ENCODE measurements at regions not wholly inside any gene's neighbourhood (a gene's known extent, or its start where the extent isn't known, plus 50 kb on each side); places are given as distances from the start of the nearest gene placed in this dataset.

- no peak for TF ChIP-seq POLR2A (IDR thresholded peaks at IDR 0.05)
- no peak for TF ChIP-seq CTCF (IDR thresholded peaks at IDR 0.05 in 8 of 11, conservative IDR thresholded peaks at IDR 0.05 in 3 of 11)
- no peak for TF ChIP-seq POLR2AphosphoS5 (IDR thresholded peaks at IDR 0.05)
Observed at GRCh38 chr18:40566510-40566844, 1388.6 kb upstream of the PIK3C3 start.
